Embryonic facial prominence (tissue), 1 donor: ENCODE measurements at regions not wholly inside any gene's neighbourhood (a gene's known extent, or its start where the extent isn't known, plus 50 kb on each side); places are given as distances from the start of the nearest gene placed in this dataset.
"Not testable (repeated sequence)": the region's sequence is repeated elsewhere in the genome, so short reads cannot be mapped to it uniquely, and the experiment has no call there.

Source experiments
- DNase-seq: peaks from one replicate; pipeline ENCODE4 v3.0.0-alpha.2; 2016; ENCODE audit errors: extremely low spot score

GRCh38 chr1:143839182-143839581 is 132.6 kb downstream of the FAM72C start:
- not testable (repeated sequence) for DNase-seq

- not testable (repeated sequence) for DNase-seq
These were observed 133.2 kb downstream of the FAM72C start for GRCh38 chr1:143838598-143838929.

- not testable (repeated sequence) for DNase-seq
These were observed 133.7 kb downstream of the FAM72C start for GRCh38 chr1:143837924-143838597.

- DNase-seq: not testable (repeated sequence)
These were observed 138.4 kb downstream of the FAM72C start for GRCh38 chr1:143833376-143833775.

GRCh38 chr1:143832379-143832716 is 139.4 kb downstream of the FAM72C start:
- DNase-seq: not testable (repeated sequence)

- not testable (repeated sequence) for DNase-seq
These were observed 140.1 kb downstream of the FAM72C start for GRCh38 chr1:143831479-143832378.

GRCh38 chr1:143826162-143826561 is 145.6 kb downstream of the FAM72C start:
- DNase-seq: not testable (repeated sequence)

GRCh38 chr1:143824266-143824665 is 147.5 kb downstream of the FAM72C start:
- DNase-seq: not testable (repeated sequence)

GRCh38 chr1:143820058-143820457 is 151.7 kb downstream of the FAM72C start:
- not testable (repeated sequence) for DNase-seq

GRCh38 chr1:143816369-143816768 is 155.4 kb downstream of the FAM72C start:
- DNase-seq: not testable (repeated sequence)

GRCh38 chr1:143805374-143805773 is 166.4 kb downstream of the FAM72C start:
- DNase-seq: not testable (repeated sequence)

GRCh38 chr1:143804707-143805356 is 167.0 kb downstream of the FAM72C start:
- DNase-seq: not testable (repeated sequence)

- peak; percentile 8 for DNase-seq
These were observed 167.8 kb downstream of the FAM72C start for GRCh38 chr1:143803927-143804411.

GRCh38 chr1:143803095-143803494 is 168.7 kb downstream of the FAM72C start:
- not testable (repeated sequence) for DNase-seq

- not testable (repeated sequence) for DNase-seq
These were observed 172.1 kb downstream of the FAM72C start for GRCh38 chr1:143799568-143800187.

GRCh38 chr1:143796369-143796768 is 175.4 kb downstream of the FAM72C start:
- not testable (repeated sequence) for DNase-seq

- not testable (repeated sequence) for DNase-seq
These were observed 179.5 kb downstream of the FAM72C start for GRCh38 chr1:143792047-143792937.

GRCh38 chr1:143786381-143786780 is 185.4 kb downstream of the FAM72C start:
- not testable (repeated sequence) for DNase-seq

- not testable (repeated sequence) for DNase-seq
These were observed 185.9 kb downstream of the FAM72C start for GRCh38 chr1:143785883-143786282.

GRCh38 chr1:143784239-143784882 is 187.4 kb downstream of the FAM72C start:
- not testable (repeated sequence) for DNase-seq
